ENCODE measurements at regions not wholly inside any gene's neighbourhood (a gene's known extent, or its start where the extent isn't known, plus 50 kb on each side); places are given as distances from the start of the nearest gene placed in this dataset.

DNA sequence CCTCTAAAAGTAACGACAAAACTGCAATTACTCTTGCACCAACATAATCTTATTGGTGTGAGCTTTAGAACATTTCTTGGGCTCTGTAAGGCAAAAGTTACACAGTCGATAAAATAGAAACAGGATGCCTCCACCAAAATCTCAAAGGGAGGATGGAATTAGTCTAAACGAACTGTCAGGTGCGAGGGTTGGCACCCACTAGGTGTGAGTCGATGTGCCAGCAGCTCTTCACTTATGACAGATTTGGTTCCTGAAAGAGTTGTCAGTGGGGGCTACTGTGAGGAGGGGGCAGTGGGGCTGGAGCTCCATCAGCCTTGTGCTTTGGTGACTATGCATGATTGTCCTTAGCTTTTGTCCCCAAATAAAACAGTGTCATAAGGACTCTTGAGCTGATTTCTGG lies 422.9 kb downstream of the TMEM114 start:
- Mint-ChIP-seq H3K27ac (no peak overlapping the region), H3K27me3 (peaks cover 0 to 2% of the 10 kb centered on the region in 2 donors), H3K4me1 (no peaks in the 10 kb centered on the region), H3K9me3 (peaks cover 12 to 28% (median 21%) of the 10 kb centered on the region in 5 donors), H3K36me3 (no peaks in the 10 kb centered on the region), H3K4me3 (no peak overlapping the region)
- CTCF ChIA-PET, result no interaction called here
- H3K36me3 ChIP-seq (ENCODE audit: insufficient read depth, low read length), result no peaks in the 10 kb centered on the region
- no peaks in the 10 kb centered on the region for H3K9me3 ChIP-seq (ENCODE audit: low read length)
- no peaks in the 10 kb centered on the region for H3K27me3 ChIP-seq (ENCODE audit: insufficient read depth, low read length, poor library complexity, severe bottlenecking)
- DNase-seq, result no peak
- no peak overlapping the region for H3K27ac ChIP-seq (ENCODE audit: low read depth, low read length)
- POLR2A ChIA-PET, result no interaction called here
- no peaks in the 10 kb centered on the region for H3K4me1 ChIP-seq (ENCODE audit: insufficient read depth, low read length)
- no peak overlapping the region for H3K4me3 ChIP-seq (ENCODE audit: low read length)

- H3K36me3 Mint-ChIP-seq, result no peaks in the 10 kb centered on the region
Measured at GRCh38 chr16:8158051-8158450, 432.3 kb downstream of the TMEM114 start.

GRCh38 chr16:8155275-8155674 lies 435.0 kb downstream of the TMEM114 start:
- no peaks in the 10 kb centered on the region for H3K4me1 Mint-ChIP-seq
- H3K9me3 ChIP-seq (ENCODE audit: low read length), result no peaks in the 10 kb centered on the region
- H3K9me3 Mint-ChIP-seq, result peaks cover 8 to 26% (median 15%) of the 10 kb centered on the region in 5 donors
- H3K4me3 ChIP-seq (ENCODE audit: low read length), result no peak overlapping the region
- no peaks in the 10 kb centered on the region for H3K27me3 Mint-ChIP-seq
- no peak overlapping the region for H3K27ac ChIP-seq (ENCODE audit: low read depth, low read length)
- H3K27me3 ChIP-seq (ENCODE audit: insufficient read depth, low read length, poor library complexity, severe bottlenecking), result no peaks in the 10 kb centered on the region
- H3K36me3 Mint-ChIP-seq, result no peaks in the 10 kb centered on the region
- no peaks in the 10 kb centered on the region for H3K4me1 ChIP-seq (ENCODE audit: insufficient read depth, low read length)
- H3K27ac Mint-ChIP-seq, result no peak overlapping the region
- POLR2A ChIA-PET, result no interaction called here
- no peak for DNase-seq
- H3K36me3 ChIP-seq (ENCODE audit: insufficient read depth, low read length), result no peaks in the 10 kb centered on the region
- H3K4me3 Mint-ChIP-seq, result no peak overlapping the region
- CTCF ChIA-PET, result no interaction called here

More at GRCh38 chr16:8158051-8158450, 432.3 kb downstream of the TMEM114 start:
- Histone ChIP-seq H3K4me1 (ENCODE audit: insufficient read depth, low read length) (no peaks in the 10 kb centered on the region), H3K27me3 (ENCODE audit: insufficient read depth, low read length, poor library complexity, severe bottlenecking) (no peaks in the 10 kb centered on the region), H3K4me3 (ENCODE audit: low read length) (no peak overlapping the region), H3K9me3 (ENCODE audit: low read length) (no peaks in the 10 kb centered on the region), H3K36me3 (ENCODE audit: insufficient read depth, low read length) (no peaks in the 10 kb centered on the region), H3K27ac (ENCODE audit: low read depth, low read length) (no peak overlapping the region)
- Mint-ChIP-seq H3K27ac (no peak overlapping the region), H3K9me3 (peaks cover 6 to 23% (median 17%) of the 10 kb centered on the region in 5 donors), H3K4me1 (no peaks in the 10 kb centered on the region), H3K27me3 (no peaks in the 10 kb centered on the region), H3K4me3 (no peak overlapping the region)
- POLR2A ChIA-PET, result no interaction called here
- CTCF ChIA-PET, result no interaction called here
- DNase-seq, result no peak

GRCh38 chr16:8146256-8147012 lies 443.9 kb downstream of the TMEM114 start:
- no peak overlapping the region for H3K27ac ChIP-seq (ENCODE audit: low read depth, low read length)
- H3K9me3 Mint-ChIP-seq, result peaks cover 7 to 20% (median 13%) of the 10 kb centered on the region in 5 donors
- ChIA-PET POLR2A (no interaction called here), CTCF (no interaction called here)
- H3K36me3 ChIP-seq (ENCODE audit: insufficient read depth, low read length), result no peaks in the 10 kb centered on the region
- H3K27me3 ChIP-seq (ENCODE audit: insufficient read depth, low read length, poor library complexity, severe bottlenecking), result no peaks in the 10 kb centered on the region
- peaks cover 0 to 1% of the 10 kb centered on the region in 2 donors for H3K27me3 Mint-ChIP-seq
- no peak overlapping the region for H3K27ac Mint-ChIP-seq
- no peaks in the 10 kb centered on the region for H3K4me1 Mint-ChIP-seq
- no peaks in the 10 kb centered on the region for H3K4me1 ChIP-seq (ENCODE audit: insufficient read depth, low read length)
- no peak for DNase-seq
- no peak overlapping the region for H3K4me3 Mint-ChIP-seq
- H3K36me3 Mint-ChIP-seq, result no peaks in the 10 kb centered on the region
- no peaks in the 10 kb centered on the region for H3K9me3 ChIP-seq (ENCODE audit: low read length)
- no peak overlapping the region for H3K4me3 ChIP-seq (ENCODE audit: low read length)

DNA sequence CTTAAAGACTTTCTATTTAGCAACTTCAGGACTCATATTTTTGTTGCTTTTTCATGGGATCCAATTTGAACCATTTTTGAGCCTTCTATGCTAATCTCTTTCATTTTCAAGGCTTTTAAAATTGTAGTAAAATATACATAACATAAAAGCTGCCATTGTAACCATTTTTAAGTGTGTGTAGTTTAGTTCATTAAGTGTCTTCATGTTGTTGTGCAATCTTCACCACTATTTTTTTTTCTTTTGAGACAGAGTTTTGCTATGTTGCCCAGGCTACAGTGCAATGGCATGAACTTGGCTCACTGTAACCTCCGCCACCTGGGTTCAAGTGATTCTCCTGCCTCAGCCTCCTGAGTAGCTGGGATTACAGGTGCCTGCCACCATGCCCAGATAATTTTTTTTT lies 451.6 kb downstream of the TMEM114 start:
- H3K4me1 ChIP-seq (ENCODE audit: insufficient read depth, low read length), result no peaks in the 10 kb centered on the region
- H3K36me3 ChIP-seq (ENCODE audit: insufficient read depth, low read length), result no peaks in the 10 kb centered on the region
- no peak for DNase-seq
- H3K27me3 Mint-ChIP-seq, result peaks cover 0 to 1% of the 10 kb centered on the region in 2 donors
- CTCF ChIA-PET, result no interaction called here
- POLR2A ChIA-PET, result no interaction called here
- no peaks in the 10 kb centered on the region for H3K36me3 Mint-ChIP-seq
- H3K9me3 Mint-ChIP-seq, result peaks cover 4 to 16% (median 10%) of the 10 kb centered on the region in 5 donors
- H3K4me3 Mint-ChIP-seq, result no peak overlapping the region
- H3K27me3 ChIP-seq (ENCODE audit: insufficient read depth, low read length, poor library complexity, severe bottlenecking), result no peaks in the 10 kb centered on the region
- H3K27ac ChIP-seq (ENCODE audit: low read depth, low read length), result no peak overlapping the region
- H3K4me3 ChIP-seq (ENCODE audit: low read length), result no peak overlapping the region
- no peaks in the 10 kb centered on the region for H3K4me1 Mint-ChIP-seq
- H3K9me3 ChIP-seq (ENCODE audit: low read length), result no peaks in the 10 kb centered on the region
- no peak overlapping the region for H3K27ac Mint-ChIP-seq

DNA sequence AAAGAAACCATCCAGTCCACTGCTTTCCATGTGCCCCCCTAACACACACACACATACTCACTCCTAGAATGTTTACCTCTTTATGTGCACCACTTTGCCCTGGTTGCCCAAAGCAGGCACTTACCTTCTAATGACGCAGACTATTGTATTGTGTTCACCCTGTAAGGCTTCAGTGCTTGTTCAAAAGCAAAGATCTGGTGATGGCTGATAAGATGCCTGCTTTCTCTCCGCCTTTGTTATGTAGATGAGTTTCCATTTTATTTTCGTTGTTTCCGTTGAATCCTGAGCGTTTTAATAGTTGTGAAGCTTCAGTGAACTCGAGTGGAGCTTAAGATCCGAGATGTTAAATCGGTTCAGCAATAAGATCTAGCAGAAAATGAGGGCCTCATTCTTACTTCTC lies 452.7 kb downstream of the TMEM114 start:
- Mint-ChIP-seq H3K4me1 (no peaks in the 10 kb centered on the region), H3K4me3 (no peak overlapping the region), H3K9me3 (peaks cover 6 to 17% (median 10%) of the 10 kb centered on the region in 5 donors), H3K36me3 (no peaks in the 10 kb centered on the region), H3K27me3 (peaks cover 0 to 1% of the 10 kb centered on the region in 2 donors), H3K27ac (no peak overlapping the region)
- H3K27me3 ChIP-seq (ENCODE audit: insufficient read depth, low read length, poor library complexity, severe bottlenecking), result no peaks in the 10 kb centered on the region
- H3K4me3 ChIP-seq (ENCODE audit: low read length), result no peak overlapping the region
- no peaks in the 10 kb centered on the region for H3K36me3 ChIP-seq (ENCODE audit: insufficient read depth, low read length)
- CTCF ChIA-PET, result no interaction called here
- H3K4me1 ChIP-seq (ENCODE audit: insufficient read depth, low read length), result no peaks in the 10 kb centered on the region
- POLR2A ChIA-PET, result no interaction called here
- no peak for DNase-seq
- no peaks in the 10 kb centered on the region for H3K9me3 ChIP-seq (ENCODE audit: low read length)
- H3K27ac ChIP-seq (ENCODE audit: low read depth, low read length), result no peak overlapping the region

DNA sequence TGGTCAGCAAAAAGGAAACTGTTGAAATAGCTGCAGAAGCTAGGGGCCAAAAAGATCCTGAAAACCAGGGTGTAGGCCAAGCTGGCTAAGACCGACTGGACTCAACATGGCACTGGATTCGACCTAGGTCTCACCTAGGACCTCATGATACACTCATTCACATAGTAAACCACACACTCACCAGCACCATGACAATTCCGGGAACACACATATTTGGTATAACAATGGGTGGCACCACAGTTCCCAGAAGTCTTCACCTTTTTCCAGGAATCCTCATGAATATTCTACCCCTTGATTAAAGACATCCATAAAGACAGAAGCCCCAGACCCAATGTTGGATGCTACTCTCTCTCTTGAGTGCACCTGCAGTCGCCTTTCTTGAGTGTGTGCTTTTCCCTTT lies 460.1 kb downstream of the TMEM114 start:
- no peak for DNase-seq
- Mint-ChIP-seq H3K36me3 (no peaks in the 10 kb centered on the region), H3K4me3 (no peak overlapping the region), H3K27me3 (no peaks in the 10 kb centered on the region), H3K27ac (no peak overlapping the region), H3K4me1 (no peaks in the 10 kb centered on the region), H3K9me3 (peaks cover 6 to 14% (median 7%) of the 10 kb centered on the region in 5 donors)
- Histone ChIP-seq H3K27ac (ENCODE audit: low read depth, low read length) (no peak overlapping the region), H3K36me3 (ENCODE audit: insufficient read depth, low read length) (no peaks in the 10 kb centered on the region), H3K4me1 (ENCODE audit: insufficient read depth, low read length) (no peaks in the 10 kb centered on the region), H3K9me3 (ENCODE audit: low read length) (no peaks in the 10 kb centered on the region), H3K27me3 (ENCODE audit: insufficient read depth, low read length, poor library complexity, severe bottlenecking) (no peaks in the 10 kb centered on the region), H3K4me3 (ENCODE audit: low read length) (no peak overlapping the region)
- ChIA-PET POLR2A (no interaction called here), CTCF (no interaction called here)

GRCh38 chr16:8127070-8127469 lies 463.2 kb downstream of the TMEM114 start:
- CTCF ChIA-PET, result no interaction called here
- no peak overlapping the region for H3K27ac Mint-ChIP-seq
- DNase-seq, result no peak
- Histone ChIP-seq H3K27me3 (ENCODE audit: insufficient read depth, low read length, poor library complexity, severe bottlenecking) (no peaks in the 10 kb centered on the region), H3K4me1 (ENCODE audit: insufficient read depth, low read length) (no peaks in the 10 kb centered on the region), H3K9me3 (ENCODE audit: low read length) (no peaks in the 10 kb centered on the region), H3K27ac (ENCODE audit: low read depth, low read length) (no peak overlapping the region), H3K4me3 (ENCODE audit: low read length) (no peak overlapping the region), H3K36me3 (ENCODE audit: insufficient read depth, low read length) (no peaks in the 10 kb centered on the region)
- H3K27me3 Mint-ChIP-seq, result no peaks in the 10 kb centered on the region
- H3K4me3 Mint-ChIP-seq, result no peak overlapping the region
- no peaks in the 10 kb centered on the region for H3K36me3 Mint-ChIP-seq
- no peaks in the 10 kb centered on the region for H3K4me1 Mint-ChIP-seq
- POLR2A ChIA-PET, result no interaction called here
- H3K9me3 Mint-ChIP-seq, result peaks cover 0 to 16% (median 8%) of the 10 kb centered on the region in 5 donors

Data from CD8-positive, alpha-beta memory T cell (primary cell).